ENCODE measurements at regions not wholly inside any gene's neighbourhood (a gene's known extent, or its start where the extent isn't known, plus 50 kb on each side); places are given as distances from the start of the nearest gene placed in this dataset.
A peak's percentile ranks its signal among the peaks of the same experiment; 100 is the strongest.

GRCh38 chr4:116531870-116532269, 553.5 kb downstream of the TRAM1L1 start:
- Histone ChIP-seq H3K9me3 (no peaks in the 10 kb centered on the region), H3K4me1 (peaks cover 7% of the 10 kb centered on the region; the same call in 1 of the 2 replicates), H3K4me2 (peak overlapping the region; percentile 33), H3K4me3 (no peak overlapping the region), H3K36me3 (no peaks in the 10 kb centered on the region), H3K9ac (no peak overlapping the region), H3K27ac (no peak overlapping the region), H4K20me1 (no peaks in the 10 kb centered on the region), H3K27me3 (no peaks in the 10 kb centered on the region)
- TF ChIP-seq Cebpa-rat (IDR thresholded peaks at IDR 0.05): no peak

DNA sequence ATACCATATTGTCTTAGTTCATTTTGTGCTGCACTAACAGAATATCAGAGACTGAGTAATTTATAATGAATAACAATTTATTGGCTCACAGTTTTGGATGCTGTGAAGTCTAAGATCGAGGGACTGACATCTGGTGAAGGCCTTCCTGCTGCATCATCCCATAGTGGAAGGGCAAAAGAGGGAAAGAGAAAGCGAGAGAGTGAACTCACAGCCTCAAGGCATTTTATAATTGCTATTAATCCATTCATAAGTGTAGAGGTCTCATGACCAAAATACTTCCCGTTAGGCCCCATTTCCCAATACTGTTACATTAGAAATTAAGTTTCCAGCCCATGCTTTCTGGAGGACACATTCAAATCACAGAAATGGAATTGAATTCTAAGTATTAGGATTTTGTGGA, 554.4 kb downstream of the TRAM1L1 start:
- H3K4me3 ChIP-seq: no peak overlapping the region
- no peaks in the 10 kb centered on the region for H3K27me3 ChIP-seq
- H4K20me1 ChIP-seq: no peaks in the 10 kb centered on the region
- H3K9ac ChIP-seq: no peak overlapping the region
- H3K4me1 ChIP-seq: peaks cover 7% of the 10 kb centered on the region; the same call in 1 of the 2 replicates
- no peaks in the 10 kb centered on the region for H3K9me3 ChIP-seq
- H3K27ac ChIP-seq: no peak overlapping the region
- no peaks in the 10 kb centered on the region for H3K36me3 ChIP-seq
- H3K4me2 ChIP-seq: no peak overlapping the region
- no peak for TF ChIP-seq Cebpa-rat (IDR thresholded peaks at IDR 0.05)

- Histone ChIP-seq H3K4me3 (no peak overlapping the region), H3K4me2 (no peak overlapping the region), H4K20me1 (no peaks in the 10 kb centered on the region), H3K4me1 (peaks cover 7% of the 10 kb centered on the region; the same call in 1 of the 2 replicates), H3K27ac (no peak overlapping the region), H3K36me3 (no peaks in the 10 kb centered on the region), H3K9ac (no peak overlapping the region), H3K9me3 (no peaks in the 10 kb centered on the region), H3K27me3 (no peaks in the 10 kb centered on the region)
- no peak for TF ChIP-seq Cebpa-rat (IDR thresholded peaks at IDR 0.05)
Measured at GRCh38 chr4:116530048-116530447, 555.3 kb downstream of the TRAM1L1 start.

DNA sequence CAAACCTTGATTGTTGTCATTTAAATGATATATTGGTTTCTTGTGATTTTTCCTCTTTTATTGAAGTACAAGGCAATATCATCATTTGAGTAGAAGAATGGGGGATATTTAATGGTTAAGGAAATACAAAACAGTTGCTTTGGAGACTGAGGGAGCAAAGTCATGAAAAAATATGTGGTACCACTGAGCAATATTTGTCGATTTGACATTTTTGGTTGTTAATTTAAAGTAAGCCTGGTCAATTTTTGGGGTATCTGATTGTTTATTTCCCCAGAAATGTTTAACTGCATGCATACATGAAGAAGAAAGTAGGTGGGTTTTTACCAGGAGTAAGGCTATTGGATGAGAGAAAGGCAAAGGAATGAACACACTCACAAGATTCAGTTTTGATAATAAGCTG, 556.2 kb downstream of the TRAM1L1 start:
- TF ChIP-seq Cebpa-rat (IDR thresholded peaks at IDR 0.05): no peak
- no peaks in the 10 kb centered on the region for H4K20me1 ChIP-seq

DNA sequence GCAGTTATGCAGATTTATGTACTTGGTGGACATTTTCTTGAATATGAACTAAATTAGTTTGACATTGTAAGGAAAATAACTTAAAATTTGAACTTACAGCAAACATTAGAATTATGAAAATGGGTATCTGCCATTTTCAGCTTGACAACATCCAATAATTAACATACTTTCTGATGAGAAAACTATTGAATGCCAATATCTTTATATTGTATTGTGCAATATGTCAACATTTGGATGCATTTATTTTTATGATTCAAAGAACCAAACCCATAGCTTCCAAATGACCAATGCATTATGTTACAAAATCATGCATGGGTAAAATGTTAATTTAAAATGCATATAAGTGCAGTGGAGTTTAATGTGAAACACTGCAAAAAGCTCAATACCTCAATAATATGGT, 562.5 kb downstream of the TRAM1L1 start:
- Histone ChIP-seq H3K36me3 (no peaks in the 10 kb centered on the region), H3K27ac (no peak overlapping the region), H3K9ac (no peak overlapping the region), H3K4me1 (no peaks in the 10 kb centered on the region), H4K20me1 (no peaks in the 10 kb centered on the region), H3K9me3 (no peaks in the 10 kb centered on the region), H3K4me3 (no peak overlapping the region), H3K27me3 (no peaks in the 10 kb centered on the region), H3K4me2 (no peak overlapping the region)
- TF ChIP-seq Cebpa-rat (IDR thresholded peaks at IDR 0.05): no peak

More for the DNA sequence above, 556.2 kb downstream of the TRAM1L1 start:
- Histone ChIP-seq H3K9me3 (no peaks in the 10 kb centered on the region), H3K4me1 (peaks cover 7% of the 10 kb centered on the region; the same call in 1 of the 2 replicates), H3K27me3 (no peaks in the 10 kb centered on the region), H3K36me3 (no peaks in the 10 kb centered on the region), H3K27ac (no peak overlapping the region), H3K4me2 (no peak overlapping the region), H3K4me3 (no peak overlapping the region), H3K9ac (no peak overlapping the region)

- no peaks in the 10 kb centered on the region for H3K4me1 ChIP-seq
- H3K27me3 ChIP-seq: no peaks in the 10 kb centered on the region
- no peak overlapping the region for H3K4me2 ChIP-seq
- H3K9ac ChIP-seq: no peak overlapping the region
- H3K27ac ChIP-seq: no peak overlapping the region
- no peak for TF ChIP-seq Cebpa-rat (IDR thresholded peaks at IDR 0.05)
- no peak overlapping the region for H3K4me3 ChIP-seq
- no peaks in the 10 kb centered on the region for H3K36me3 ChIP-seq
- no peaks in the 10 kb centered on the region for H4K20me1 ChIP-seq
- no peaks in the 10 kb centered on the region for H3K9me3 ChIP-seq
Measured at GRCh38 chr4:116520886-116521285, 564.5 kb downstream of the TRAM1L1 start.

GRCh38 chr4:116516711-116517110, 568.7 kb downstream of the TRAM1L1 start:
- H3K4me2 ChIP-seq: no peak overlapping the region
- no peaks in the 10 kb centered on the region for H4K20me1 ChIP-seq
- no peak overlapping the region for H3K9ac ChIP-seq
- no peak overlapping the region for H3K27ac ChIP-seq
- H3K27me3 ChIP-seq: no peaks in the 10 kb centered on the region
- H3K4me3 ChIP-seq: no peak overlapping the region
- no peaks in the 10 kb centered on the region for H3K9me3 ChIP-seq
- no peaks in the 10 kb centered on the region for H3K4me1 ChIP-seq
- H3K36me3 ChIP-seq: no peaks in the 10 kb centered on the region
- TF ChIP-seq Cebpa-rat (IDR thresholded peaks at IDR 0.05): no peak

DNA sequence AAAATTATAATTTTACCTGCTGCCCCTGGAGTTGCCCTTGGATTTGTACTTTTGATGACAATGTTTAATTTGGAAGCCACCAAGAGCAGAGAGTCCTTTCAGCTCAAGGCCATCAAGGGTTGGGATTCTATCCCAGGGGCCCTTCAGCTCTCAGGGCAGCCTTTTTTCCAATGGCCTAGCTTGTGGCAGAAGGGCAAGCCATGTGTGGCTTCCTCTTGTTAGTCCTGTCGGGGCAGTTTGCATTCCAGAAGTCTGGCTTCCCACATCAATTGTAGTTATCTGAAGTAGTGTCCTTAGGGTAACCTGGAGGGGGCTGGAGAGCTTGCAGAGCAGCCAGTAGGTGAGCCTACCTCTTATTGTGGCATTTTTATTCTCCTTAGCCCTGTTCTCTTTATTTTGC, 569.4 kb downstream of the TRAM1L1 start:
- Histone ChIP-seq H3K9me3 (no peaks in the 10 kb centered on the region), H3K4me3 (no peak overlapping the region), H3K4me1 (no peaks in the 10 kb centered on the region), H3K9ac (no peak overlapping the region), H3K4me2 (no peak overlapping the region), H3K27ac (no peak overlapping the region), H3K36me3 (no peaks in the 10 kb centered on the region), H4K20me1 (no peaks in the 10 kb centered on the region), H3K27me3 (no peaks in the 10 kb centered on the region)
- no peak for TF ChIP-seq Cebpa-rat (IDR thresholded peaks at IDR 0.05)

DNA sequence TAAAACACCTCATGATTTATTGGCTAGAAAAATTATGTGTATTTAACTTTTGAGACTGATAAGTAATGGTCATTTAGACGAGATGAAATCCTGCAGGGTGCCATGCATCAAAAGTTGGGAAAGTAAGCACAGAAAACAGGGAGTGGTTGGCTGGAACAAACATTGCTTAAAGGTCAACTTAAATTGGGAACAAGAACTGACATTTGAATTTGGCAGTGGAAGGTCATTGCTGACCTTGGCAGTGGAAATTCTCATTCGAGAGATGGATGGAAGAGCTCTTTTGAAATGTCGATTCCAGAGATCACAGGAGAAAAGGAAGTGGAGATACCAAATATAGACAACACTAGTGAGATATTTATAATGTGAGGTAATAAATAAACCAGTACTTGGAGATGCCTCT, 572.8 kb downstream of the TRAM1L1 start:
- Histone ChIP-seq H3K9me3 (no peaks in the 10 kb centered on the region), H3K36me3 (no peaks in the 10 kb centered on the region), H3K27me3 (no peaks in the 10 kb centered on the region), H3K4me3 (no peak overlapping the region), H3K9ac (no peak overlapping the region), H3K27ac (no peak overlapping the region), H3K4me1 (no peaks in the 10 kb centered on the region), H3K4me2 (no peak overlapping the region), H4K20me1 (no peaks in the 10 kb centered on the region)
- no peak for TF ChIP-seq Cebpa-rat (IDR thresholded peaks at IDR 0.05)

DNA sequence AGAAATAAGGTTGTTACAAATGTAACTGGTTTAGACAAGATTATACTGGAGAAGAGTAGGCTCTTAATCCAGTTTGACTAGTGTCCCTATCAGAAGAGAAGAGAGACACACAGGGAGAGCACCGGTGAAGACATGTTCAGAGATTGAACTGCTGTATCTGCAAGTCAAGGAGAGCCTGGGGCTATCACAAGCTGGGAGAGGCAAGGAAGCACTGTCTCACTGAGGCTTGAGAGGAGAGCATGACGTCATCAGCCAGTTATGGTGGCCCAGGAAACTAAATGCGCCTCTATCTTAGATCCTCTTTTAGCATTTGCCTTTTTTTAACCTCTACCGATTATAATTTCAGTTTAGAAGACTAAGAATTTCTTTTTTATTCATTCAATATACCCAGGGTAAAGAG, 583.4 kb downstream of the TRAM1L1 start:
- H3K9ac ChIP-seq: no peak overlapping the region
- H3K4me3 ChIP-seq: no peak overlapping the region
- TF ChIP-seq Cebpa-rat (IDR thresholded peaks at IDR 0.05): no peak
- H3K4me2 ChIP-seq: no peak overlapping the region
- H3K4me1 ChIP-seq: no peaks in the 10 kb centered on the region
- H3K27me3 ChIP-seq: no peaks in the 10 kb centered on the region
- H3K27ac ChIP-seq: no peak overlapping the region
- H4K20me1 ChIP-seq: no peaks in the 10 kb centered on the region
- no peaks in the 10 kb centered on the region for H3K36me3 ChIP-seq
- no peaks in the 10 kb centered on the region for H3K9me3 ChIP-seq

GRCh38 chr4:116500225-116500624, 585.2 kb downstream of the TRAM1L1 start:
- Histone ChIP-seq H3K4me2 (no peak overlapping the region), H3K9ac (no peak overlapping the region), H3K4me3 (no peak overlapping the region), H3K27me3 (no peaks in the 10 kb centered on the region), H3K4me1 (no peaks in the 10 kb centered on the region), H3K36me3 (no peaks in the 10 kb centered on the region), H3K27ac (no peak overlapping the region), H4K20me1 (no peaks in the 10 kb centered on the region), H3K9me3 (no peaks in the 10 kb centered on the region)
- no peak for TF ChIP-seq Cebpa-rat (IDR thresholded peaks at IDR 0.05)

Data from BLaER1 (cell line).